Ovary (tissue), 7 donors: ENCODE measurements at regions not wholly inside any gene's neighbourhood (a gene's known extent, or its start where the extent isn't known, plus 50 kb on each side); places are given as distances from the start of the nearest gene placed in this dataset.

ENCODE experiments used
- DNase-seq, 5 donors: peaks; one replicate each; pipeline ENCODE4 v3.0.0-alpha.2; 2019 to 2020
- H3K27ac ChIP-seq, 2 donors: fragments of 200-600 bp; one replicate each; pipeline versions ENCODE4 v1.5.1 to v1.8.0; 2019 to 2022
- H3K27me3 ChIP-seq: fragments of 200-600 bp; one replicate; pipeline ENCODE4 v1.8.0; 2022
- H3K36me3 ChIP-seq: fragments of 200-600 bp; sonication (generic); one replicate; pipeline ENCODE4 v1.5.1; 2019
- H3K4me1 ChIP-seq: one replicate; pipeline ENCODE4 v1.8.1; 2013; ENCODE audit warnings: mild to moderate bottlenecking, moderate library complexity; ENCODE audit not compliant: insufficient read depth
- H3K4me3 ChIP-seq: fragments of 200-600 bp; sonication (generic); one replicate; pipeline ENCODE4 v1.5.1; 2017
- H3K9me3 ChIP-seq, 2 donors: fragments of 200-600 bp in 1 of 2; sonication (generic) in 1 of 2; one replicate each; pipeline versions ENCODE4 v1.5.1 to v1.8.1; 2013 to 2019; ENCODE audit warnings: mild to moderate bottlenecking in 1 of 2, moderate library complexity in 1 of 2
- CTCF ChIP-seq, 3 donors: fragments of 450-650 bp in 2 of 3; fragments of 200-600 bp in 1 of 3; IDR thresholded peaks; one replicate each; pipeline versions ENCODE4 v1.5.1 to v1.8.0; 2016 to 2022; ENCODE audit warnings: antibody characterized with exemption in 3 of 3, mild to moderate bottlenecking in 1 of 3
- EP300 ChIP-seq: sonication (generic); formaldehyde crosslinking; IDR thresholded peaks from one replicate; pipeline ENCODE4 v1.6.1; 2017; ENCODE audit warnings: antibody characterized with exemption
- POLR2A ChIP-seq: fragments of 450-650 bp; IDR thresholded peaks from one replicate; pipeline ENCODE4 v1.6.1; 2017; ENCODE audit warnings: antibody characterized with exemption, mild to moderate bottlenecking, moderate library complexity
- WGBS, 3 donors: extraction: QIAGEN DNeasy Blood & Tissue Kit in 1 of 3; methylation state at CpG; one replicate each; pipeline versions ENCODE4 v1.1.5 to v1.1.7; 2013 to 2017; 5-methylcytosine and 5-hydroxymethylcytosine counted together
- intact Hi-C, 4 donors: fragments of 100-400 bp; cut with DNase I; formaldehyde crosslinking; loops; one replicate each; pipeline versions ENCODE4 v1.11.0 to v1.15.1; 2022 to 2023
- donor health status: DM: no; HTN: no; CAD: no; lungs with moderate emphysema.
- donor health status: DM: no; HTN: no; CAD: no.
- donor health status: Bipolar disorder and iron deficiency.
- donor health status: DM: no; HTN: no; CAD: no.
- donor health status: DM: yes; HTN: yes; CAD: no.

GRCh38 chr4:82145850-82146249, 227.9 kb downstream of the HNRNPD start:
- WGBS, 3 donors, result 56 to 64% (median 61%) methylated on average over 3 of the region's 3 CpGs
- Histone ChIP-seq H3K4me3 (no peak overlapping the region), H3K9me3 (no peaks in the 10 kb centered on the region), H3K4me1 (no peaks in the 10 kb centered on the region), H3K27ac (no peak overlapping the region), H3K36me3 (no peaks in the 10 kb centered on the region), H3K27me3 (no peaks in the 10 kb centered on the region)
- TF ChIP-seq CTCF (IDR thresholded peaks at IDR 0.05), result no peak
- no peak for TF ChIP-seq EP300
- TF ChIP-seq POLR2A, result no peak
- DNase-seq, result no peak
- intact Hi-C loops, result no loop called here

GRCh38 chr4:82140422-82140821, 233.4 kb downstream of the HNRNPD start:
- Histone ChIP-seq H3K9me3 (no peaks in the 10 kb centered on the region), H3K27me3 (no peaks in the 10 kb centered on the region), H3K27ac (no peak overlapping the region), H3K4me1 (no peaks in the 10 kb centered on the region), H3K4me3 (no peak overlapping the region), H3K36me3 (no peaks in the 10 kb centered on the region)
- 9 to 53% (median 20%) methylated on average over 1 to 2 of the region's 2 CpGs for WGBS, 3 donors
- DNase-seq, result no peak
- TF ChIP-seq CTCF (IDR thresholded peaks at IDR 0.05) (no peak), EP300 (no peak), POLR2A (no peak)
- intact Hi-C loops, result no loop called here

- Histone ChIP-seq H3K4me3 (no peak overlapping the region), H3K9me3 (no peaks in the 10 kb centered on the region), H3K4me1 (no peaks in the 10 kb centered on the region), H3K36me3 (no peaks in the 10 kb centered on the region), H3K27me3 (no peaks in the 10 kb centered on the region), H3K27ac (no peak overlapping the region)
- TF ChIP-seq POLR2A (no peak), EP300 (no peak), CTCF (IDR thresholded peaks at IDR 0.05) (no peak)
- DNase-seq, result no peak
- intact Hi-C loops, result no loop called here
- WGBS, 3 donors, result 87 to 95% (median 90%) methylated on average over 3 of the region's 3 CpGs
Measured at GRCh38 chr4:82139287-82139686, 234.5 kb downstream of the HNRNPD start.

GRCh38 chr4:82138374-82138773, 235.4 kb downstream of the HNRNPD start:
- Histone ChIP-seq H3K36me3 (no peaks in the 10 kb centered on the region), H3K9me3 (no peaks in the 10 kb centered on the region), H3K27ac (no peak overlapping the region), H3K4me3 (no peak overlapping the region), H3K4me1 (no peaks in the 10 kb centered on the region), H3K27me3 (no peaks in the 10 kb centered on the region)
- no peak for DNase-seq
- WGBS, 3 donors, result 65 to 72% (median 70%) methylated on average over 4 of the region's 4 CpGs
- no peak for TF ChIP-seq CTCF (IDR thresholded peaks at IDR 0.05)
- no peak for TF ChIP-seq EP300
- TF ChIP-seq POLR2A, result no peak
- intact Hi-C loops, result no loop called here
